ENCODE measurements at regions not wholly inside any gene's neighbourhood (a gene's known extent, or its start where the extent isn't known, plus 50 kb on each side); places are given as distances from the start of the nearest gene placed in this dataset.
"Not testable (repeated sequence)": the region's sequence is repeated elsewhere in the genome, so short reads cannot be mapped to it uniquely, and the experiment has no call there.

- no peak for DNase-seq
Observed at GRCh38 chr14:51351997-51352396, 112.0 kb downstream of the TMX1 start.

GRCh38 chr14:51353901-51354300 lies 113.9 kb downstream of the TMX1 start:
- DNase-seq, result no peak

- DNase-seq, result no peak
Observed at GRCh38 chr14:51354846-51355245, 114.8 kb downstream of the TMX1 start.

GRCh38 chr14:51356381-51356780 lies 116.3 kb downstream of the TMX1 start:
- no peak for DNase-seq

GRCh38 chr14:51357250-51357649 lies 117.2 kb downstream of the TMX1 start:
- DNase-seq, result no peak

- no peak for DNase-seq
Observed at GRCh38 chr14:51360592-51360991, 120.5 kb downstream of the TMX1 start.

GRCh38 chr14:51365241-51365965 lies 125.4 kb downstream of the TMX1 start:
- DNase-seq, result no peak

- DNase-seq, result not testable (repeated sequence)
Observed at GRCh38 chr14:51366460-51366859, 126.4 kb downstream of the TMX1 start.

- not testable (repeated sequence) for DNase-seq
Observed at GRCh38 chr14:51366866-51367599, 127.0 kb downstream of the TMX1 start.

- no peak for DNase-seq
Observed at GRCh38 chr14:51367600-51367931, 127.5 kb downstream of the TMX1 start.

GRCh38 chr14:51368721-51369163 lies 128.7 kb downstream of the TMX1 start:
- DNase-seq, result no peak

- DNase-seq, result peak; percentile 4
Observed at GRCh38 chr14:51369814-51370213, 129.8 kb downstream of the TMX1 start.

GRCh38 chr14:51370758-51371386 lies 130.8 kb downstream of the TMX1 start:
- no peak for DNase-seq

- not testable (repeated sequence) for DNase-seq
Observed at GRCh38 chr14:51377186-51377585, 137.1 kb downstream of the TMX1 start.

GRCh38 chr14:51382506-51382905 lies 142.5 kb downstream of the TMX1 start:
- DNase-seq, result no peak

- DNase-seq, result no peak
Observed at GRCh38 chr14:51386411-51386810, 146.4 kb downstream of the TMX1 start.

- no peak for DNase-seq
Observed at GRCh38 chr14:51386983-51387735, 147.1 kb downstream of the TMX1 start.

GRCh38 chr14:51392416-51392815 lies 152.4 kb downstream of the TMX1 start:
- no peak for DNase-seq

- DNase-seq, result no peak
Observed at GRCh38 chr14:51394384-51394783, 154.3 kb downstream of the TMX1 start.

- no peak for DNase-seq
Observed at GRCh38 chr14:51394804-51395203, 154.8 kb downstream of the TMX1 start.

GRCh38 chr14:51395361-51395849 lies 155.4 kb downstream of the TMX1 start:
- no peak for DNase-seq

GRCh38 chr14:51396222-51396815 lies 156.3 kb downstream of the TMX1 start:
- no peak for DNase-seq

GRCh38 chr14:51398898-51399297 lies 158.9 kb downstream of the TMX1 start:
- no peak for DNase-seq

Measured in stimulated activated CD4-positive, alpha-beta T cell treated with anti-CD3 and anti-CD28 coated beads, Interleukin-1b, Interleukin-23, amount 100 ng/mL, for 48 hours (primary cell).